Cardiac muscle cell (in vitro differentiated cells and primary cell): ENCODE measurements at regions not wholly inside any gene's neighbourhood (a gene's known extent, or its start where the extent isn't known, plus 50 kb on each side); places are given as distances from the start of the nearest gene placed in this dataset.

ENCODE experiments used
- DNase-seq, 2 donors: peaks; one replicate each; pipeline versions ENCODE4 v3.0.0 to v3.0.0-alpha.2; 2010 to 2017; ENCODE audit warnings: low read depth in 1 of 2, low spot score in 1 of 2
- H3K27ac ChIP-seq: fragments of 200-600 bp; sonication (generic); 2 replicates; pipeline ENCODE4 v1.5.1; 2016
- H3K27me3 ChIP-seq: fragments of 200-600 bp; sonication (generic); 2 replicates; pipeline ENCODE4 v1.6.0; 2016; ENCODE audit warnings: control low read depth
- H3K36me3 ChIP-seq: fragments of 200-600 bp; sonication (generic); 2 replicates; pipeline ENCODE4 v1.5.1; 2016; ENCODE audit warnings: control low read depth
- H3K4me1 ChIP-seq: fragments of 200-600 bp; sonication (generic); 2 replicates; pipeline ENCODE4 v1.8.1; 2017; ENCODE audit warnings: low read depth, mild to moderate bottlenecking, mixed run types
- H3K4me3 ChIP-seq: fragments of 200-600 bp; sonication (generic); 2 replicates; pipeline ENCODE4 v1.5.1; 2016; ENCODE audit warnings: mild to moderate bottlenecking
- H3K9me3 ChIP-seq: fragments of 200-600 bp; sonication (generic); 2 replicates; pipeline ENCODE4 v1.5.1; 2017; ENCODE audit warnings: low read depth, mild to moderate bottlenecking, control low read depth
- CTCF ChIP-seq: IDR thresholded peaks from 2 replicates; pipeline ENCODE4 v1.5.1; 2012; ENCODE audit warnings: low read depth, mild to moderate bottlenecking, low read length

- Histone ChIP-seq H3K27me3 (no peaks in the 10 kb centered on the region), H3K9me3 (no peaks in the 10 kb centered on the region), H3K27ac (no peak overlapping the region), H3K36me3 (no peaks in the 10 kb centered on the region), H3K4me1 (no peaks in the 10 kb centered on the region), H3K4me3 (no peak overlapping the region)
- TF ChIP-seq CTCF = no peak
- DNase-seq = no peak
Observed at GRCh38 chr1:25109531-25109951, 122.8 kb downstream of the SYF2 start.

GRCh38 chr1:25107643-25108010, 124.7 kb downstream of the SYF2 start:
- Histone ChIP-seq H3K4me3 (no peak overlapping the region), H3K27ac (no peak overlapping the region), H3K27me3 (no peaks in the 10 kb centered on the region), H3K9me3 (no peaks in the 10 kb centered on the region), H3K4me1 (no peaks in the 10 kb centered on the region), H3K36me3 (no peaks in the 10 kb centered on the region)
- DNase-seq = no peak
- no peak for TF ChIP-seq CTCF

GRCh38 chr1:25106976-25107642, 125.2 kb downstream of the SYF2 start:
- Histone ChIP-seq H3K4me1 (no peaks in the 10 kb centered on the region), H3K4me3 (no peak overlapping the region), H3K9me3 (no peaks in the 10 kb centered on the region), H3K36me3 (no peaks in the 10 kb centered on the region), H3K27me3 (no peaks in the 10 kb centered on the region), H3K27ac (no peak overlapping the region)
- no peak for DNase-seq
- TF ChIP-seq CTCF = no peak

GRCh38 chr1:25106352-25106751, 126.0 kb downstream of the SYF2 start:
- Histone ChIP-seq H3K4me3 (no peak overlapping the region), H3K9me3 (no peaks in the 10 kb centered on the region), H3K27me3 (no peaks in the 10 kb centered on the region), H3K4me1 (no peaks in the 10 kb centered on the region), H3K36me3 (no peaks in the 10 kb centered on the region), H3K27ac (no peak overlapping the region)
- DNase-seq = no peak
- no peak for TF ChIP-seq CTCF

GRCh38 chr1:25105836-25106235, 126.5 kb downstream of the SYF2 start:
- DNase-seq = no peak
- TF ChIP-seq CTCF = no peak
- Histone ChIP-seq H3K27ac (no peak overlapping the region), H3K4me1 (no peaks in the 10 kb centered on the region), H3K4me3 (no peak overlapping the region), H3K9me3 (no peaks in the 10 kb centered on the region), H3K36me3 (no peaks in the 10 kb centered on the region), H3K27me3 (no peaks in the 10 kb centered on the region)
